ENCODE measurements at regions not wholly inside any gene's neighbourhood (a gene's known extent, or its start where the extent isn't known, plus 50 kb on each side); places are given as distances from the start of the nearest gene placed in this dataset.
A peak's percentile ranks its signal among the peaks of the same experiment; 100 is the strongest.

DNA sequence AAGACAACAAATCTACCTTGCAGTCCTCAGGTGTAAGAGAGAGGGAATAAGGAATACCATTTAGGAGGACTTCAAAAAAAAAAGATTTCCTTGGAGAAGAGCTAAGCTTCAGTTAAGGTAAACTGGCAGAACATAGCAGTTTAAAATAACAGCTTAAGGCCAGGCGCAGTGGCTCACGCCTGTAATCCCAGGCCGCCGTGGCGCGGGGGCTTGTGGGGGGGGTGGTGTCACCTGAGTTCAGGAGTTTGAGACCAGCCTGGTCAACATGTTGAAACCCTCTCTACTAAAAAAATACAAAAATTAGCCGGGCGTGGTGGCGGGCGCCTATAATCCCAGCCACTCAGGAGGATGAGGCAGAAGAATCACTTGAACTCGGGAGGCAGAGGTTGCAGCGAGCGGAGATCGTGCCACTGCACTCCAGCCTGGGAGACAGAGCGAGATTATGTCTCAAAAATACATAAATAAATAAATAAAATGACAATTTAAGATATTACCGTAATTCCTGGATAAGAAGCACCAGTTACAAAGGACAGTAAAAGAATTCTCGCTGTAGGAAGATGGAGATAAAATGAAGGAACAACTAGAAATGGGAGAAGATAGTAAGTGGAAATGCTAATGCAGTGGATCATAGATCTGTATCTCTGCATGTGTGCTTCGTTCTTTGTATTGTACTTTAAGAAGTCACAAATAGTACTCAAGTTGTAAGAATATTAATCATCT, 1140.2 kb downstream of the NCAM2 start:
- WGBS, 2 donors: 85 to 87% methylated on average over 18 of the region's 18 CpGs
- ATAC-seq (ENCODE audit: low FRiP score in 2 of 2): no peak
- DNase-seq: peak in 1 of 2 donors; percentile 59
- H3K4me3 ChIP-seq: no peak overlapping the region
- TF ChIP-seq POLR2A (IDR thresholded peaks at IDR 0.05) (no peak), POLR2AphosphoS5 (IDR thresholded peaks at IDR 0.05) (no peak), CTCF (IDR thresholded peaks at IDR 0.05) (no peak), EP300 (IDR thresholded peaks at IDR 0.05) (no peak)
- no peaks in the 10 kb centered on the region for H3K27me3 ChIP-seq
- no peak overlapping the region for H3K27ac ChIP-seq
- no peaks in the 10 kb centered on the region for H3K36me3 ChIP-seq
- H3K9me3 ChIP-seq: no peaks in the 10 kb centered on the region
- H3K4me1 ChIP-seq: no peaks in the 10 kb centered on the region

DNA sequence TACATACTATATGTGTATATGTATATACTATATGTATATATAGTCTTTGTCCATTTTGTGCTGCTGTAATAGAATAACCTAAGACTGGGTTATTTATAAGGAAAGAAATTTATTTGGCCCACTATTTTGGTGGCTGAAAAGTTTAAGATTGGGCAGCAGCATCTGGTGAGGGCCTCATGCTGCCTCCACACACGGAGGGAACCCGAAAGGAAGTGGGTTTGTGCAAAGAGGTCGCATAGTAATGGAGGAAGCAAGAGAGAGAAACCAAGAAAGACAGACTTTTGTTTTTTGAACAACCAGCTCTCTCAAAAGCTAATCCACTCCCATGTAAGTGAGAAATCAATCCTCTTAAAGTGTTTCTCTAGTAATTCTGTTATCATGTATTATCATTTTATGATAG, 1147.3 kb downstream of the NCAM2 start:
- H3K9me3 ChIP-seq: peaks cover 0 to 15% (median 2%) of the 10 kb centered on the region in 4 donors
- no peaks in the 10 kb centered on the region for H3K36me3 ChIP-seq
- H3K4me1 ChIP-seq: no peaks in the 10 kb centered on the region
- ATAC-seq (ENCODE audit: low FRiP score in 2 of 2) (no peak), DNase-seq (no peak)
- whole genome bisulfite sequencing, 2 donors: 62 to 72% methylated on average over 3 of the region's 3 CpGs
- H3K27me3 ChIP-seq: no peaks in the 10 kb centered on the region
- no peak for TF ChIP-seq POLR2AphosphoS5 (IDR thresholded peaks at IDR 0.05)
- no peak for TF ChIP-seq CTCF (IDR thresholded peaks at IDR 0.05)
- TF ChIP-seq EP300 (IDR thresholded peaks at IDR 0.05): no peak
- no peak for TF ChIP-seq POLR2A (IDR thresholded peaks at IDR 0.05)
- no peak overlapping the region for H3K4me3 ChIP-seq
- H3K27ac ChIP-seq: no peak overlapping the region

- ATAC-seq (ENCODE audit: low FRiP score in 2 of 2): no peak
- TF ChIP-seq POLR2A (IDR thresholded peaks at IDR 0.05): no peak
- TF ChIP-seq EP300 (IDR thresholded peaks at IDR 0.05): no peak
- TF ChIP-seq CTCF (IDR thresholded peaks at IDR 0.05): no peak
- no peak for TF ChIP-seq POLR2AphosphoS5 (IDR thresholded peaks at IDR 0.05)
- no peak overlapping the region for H3K27ac ChIP-seq
Observed at GRCh38 chr21:22154579-22155274, 1156.5 kb downstream of the NCAM2 start.

GRCh38 chr21:22164912-22165311, 1166.7 kb downstream of the NCAM2 start:
- no peak overlapping the region for H3K4me3 ChIP-seq
- H3K27me3 ChIP-seq: no peaks in the 10 kb centered on the region
- DNase-seq (no peak), ATAC-seq (ENCODE audit: low FRiP score in 2 of 2) (no peak)
- peaks cover 0 to 6% (median 0%) of the 10 kb centered on the region in 4 donors for H3K9me3 ChIP-seq
- no peaks in the 10 kb centered on the region for H3K4me1 ChIP-seq
- no peaks in the 10 kb centered on the region for H3K36me3 ChIP-seq
- H3K27ac ChIP-seq: no peak overlapping the region
- TF ChIP-seq CTCF (IDR thresholded peaks at IDR 0.05) (no peak), POLR2AphosphoS5 (IDR thresholded peaks at IDR 0.05) (no peak), POLR2A (IDR thresholded peaks at IDR 0.05) (no peak), EP300 (IDR thresholded peaks at IDR 0.05) (no peak)

More at GRCh38 chr21:22154579-22155274, 1156.5 kb downstream of the NCAM2 start:
- DNase-seq: no peak
- Histone ChIP-seq H3K36me3 (no peaks in the 10 kb centered on the region), H3K27me3 (no peaks in the 10 kb centered on the region), H3K4me1 (no peaks in the 10 kb centered on the region), H3K9me3 (peaks cover 0 to 5% (median 0%) of the 10 kb centered on the region in 4 donors), H3K4me3 (no peak overlapping the region)

Data from upper lobe of left lung (tissue), 6 donors.